ENCODE measurements at regions not wholly inside any gene's neighbourhood (a gene's known extent, or its start where the extent isn't known, plus 50 kb on each side); places are given as distances from the start of the nearest gene placed in this dataset.

GRCh38 chr4:141389649-141390048 is 169.0 kb downstream of the ZNF330 start:
- no peak for TF ChIP-seq CTCF (IDR thresholded peaks at IDR 0.05)
- no peak for TF ChIP-seq POLR2A (IDR thresholded peaks at IDR 0.05)

Data from body of pancreas (tissue), 4 donors.